ENCODE measurements at regions not wholly inside any gene's neighbourhood (a gene's known extent, or its start where the extent isn't known, plus 50 kb on each side); places are given as distances from the start of the nearest gene placed in this dataset.

GRCh38 chr1:218589487-218589886 lies 244.4 kb downstream of the TGFB2 start:
- BruUV-seq (replicated peaks): no TSS peak
- H3K9me3 ChIP-seq: 0 out of 2 replicates have a peak, but pooled peaks cover 3% of the 10 kb centered on the region
- no peak overlapping the region for H3K4me3 ChIP-seq (ENCODE audit: low read depth, low read length)
- TF ChIP-seq CTCF (IDR thresholded peaks at IDR 0.05; ENCODE audit: insufficient read depth in 1 of 2, low read depth in 1 of 2, low read length in 1 of 2, severe bottlenecking in 1 of 2, unreplicated experiment in 1 of 2): no peak
- H3K27me3 Mint-ChIP-seq (ENCODE audit: insufficient read depth, unreplicated experiment): no peaks in the 10 kb centered on the region
- H3K4me1 ChIP-seq: peaks cover 29% of the 10 kb centered on the region
- DNase-seq: no peak
- ChIA-PET POLR2A (no interaction called here), CTCF (no interaction called here)
- no peak overlapping the region for H3K4me3 Mint-ChIP-seq (ENCODE audit: unreplicated experiment)
- peaks cover 29% of the 10 kb centered on the region for H3K4me1 Mint-ChIP-seq (ENCODE audit: low read depth, unreplicated experiment)
- intact Hi-C loops (cut with micrococcal nuclease; ENCODE audit: unreplicated experiment): no loop called here
- H3K27me3 ChIP-seq (replicated peaks; ENCODE audit: control insufficient read depth, insufficient read depth, low read length): no peaks in the 10 kb centered on the region
- no peak overlapping the region for H3K27ac Mint-ChIP-seq (ENCODE audit: unreplicated experiment)
- peaks cover 15% of the 10 kb centered on the region for H3K36me3 Mint-ChIP-seq (ENCODE audit: insufficient read depth, unreplicated experiment)
- no peaks in the 10 kb centered on the region for H3K36me3 ChIP-seq (ENCODE audit: control insufficient read depth, insufficient read depth, low read length)
- peaks cover 35% of the 10 kb centered on the region for H3K9me3 Mint-ChIP-seq (ENCODE audit: unreplicated experiment)

- no peak overlapping the region for H3K4me3 ChIP-seq (ENCODE audit: low read depth, low read length)
- ChIA-PET POLR2A (no interaction called here), CTCF (no interaction called here)
- Mint-ChIP-seq H3K27me3 (ENCODE audit: insufficient read depth, unreplicated experiment) (no peaks in the 10 kb centered on the region), H3K4me3 (ENCODE audit: unreplicated experiment) (no peak overlapping the region), H3K36me3 (ENCODE audit: insufficient read depth, unreplicated experiment) (peaks cover 13% of the 10 kb centered on the region), H3K4me1 (ENCODE audit: low read depth, unreplicated experiment) (peaks cover 21% of the 10 kb centered on the region), H3K9me3 (ENCODE audit: unreplicated experiment) (peaks cover 51% of the 10 kb centered on the region), H3K27ac (ENCODE audit: unreplicated experiment) (no peak overlapping the region)
- intact Hi-C loops (cut with micrococcal nuclease; ENCODE audit: unreplicated experiment): no loop called here
- peaks cover 9% of the 10 kb centered on the region; the same call in 1 of the 2 replicates for H3K4me1 ChIP-seq
- BruUV-seq (replicated peaks): no TSS peak
- no peaks in the 10 kb centered on the region for H3K27me3 ChIP-seq (replicated peaks; ENCODE audit: control insufficient read depth, insufficient read depth, low read length)
- TF ChIP-seq CTCF (IDR thresholded peaks at IDR 0.05; ENCODE audit: insufficient read depth in 1 of 2, low read depth in 1 of 2, low read length in 1 of 2, severe bottlenecking in 1 of 2, unreplicated experiment in 1 of 2): no peak
- 0 out of 2 replicates have a peak, but pooled peaks cover 3% of the 10 kb centered on the region for H3K9me3 ChIP-seq
- no peak for DNase-seq
- no peaks in the 10 kb centered on the region for H3K36me3 ChIP-seq (ENCODE audit: control insufficient read depth, insufficient read depth, low read length)
Observed at GRCh38 chr1:218591966-218592365, 246.8 kb downstream of the TGFB2 start.

GRCh38 chr1:218592688-218593087 lies 247.6 kb downstream of the TGFB2 start:
- no peak overlapping the region for H3K4me3 Mint-ChIP-seq (ENCODE audit: unreplicated experiment)
- no peaks in the 10 kb centered on the region for H3K36me3 ChIP-seq (ENCODE audit: control insufficient read depth, insufficient read depth, low read length)
- no peak for TF ChIP-seq CTCF (IDR thresholded peaks at IDR 0.05; ENCODE audit: insufficient read depth in 1 of 2, low read depth in 1 of 2, low read length in 1 of 2, severe bottlenecking in 1 of 2, unreplicated experiment in 1 of 2)
- H3K9me3 ChIP-seq: 0 out of 2 replicates have a peak, but pooled peaks cover 3% of the 10 kb centered on the region
- no peak for DNase-seq
- H3K27me3 Mint-ChIP-seq (ENCODE audit: insufficient read depth, unreplicated experiment): no peaks in the 10 kb centered on the region
- POLR2A ChIA-PET: no interaction called here
- intact Hi-C loops (cut with micrococcal nuclease; ENCODE audit: unreplicated experiment): no loop called here
- H3K4me1 Mint-ChIP-seq (ENCODE audit: low read depth, unreplicated experiment): peaks cover 21% of the 10 kb centered on the region
- no peak overlapping the region for H3K27ac Mint-ChIP-seq (ENCODE audit: unreplicated experiment)
- BruUV-seq (replicated peaks): no TSS peak
- H3K4me1 ChIP-seq: peaks cover 9% of the 10 kb centered on the region; the same call in 1 of the 2 replicates
- peaks cover 13% of the 10 kb centered on the region for H3K36me3 Mint-ChIP-seq (ENCODE audit: insufficient read depth, unreplicated experiment)
- no peaks in the 10 kb centered on the region for H3K27me3 ChIP-seq (replicated peaks; ENCODE audit: control insufficient read depth, insufficient read depth, low read length)
- H3K4me3 ChIP-seq (ENCODE audit: low read depth, low read length): no peak overlapping the region
- H3K9me3 Mint-ChIP-seq (ENCODE audit: unreplicated experiment): peaks cover 52% of the 10 kb centered on the region
- CTCF ChIA-PET: no interaction called here
